Type B pancreatic cell (in vitro differentiated cells): ENCODE measurements at regions not wholly inside any gene's neighbourhood (a gene's known extent, or its start where the extent isn't known, plus 50 kb on each side); places are given as distances from the start of the nearest gene placed in this dataset.

ENCODE experiments used
- DNase-seq: peaks from one replicate; pipeline ENCODE4 v3.0.0; 2021; ENCODE audit warnings: mixed read lengths; ENCODE audit not compliant: unreplicated experiment; ENCODE audit errors: extremely low spot score
- H3K27ac Mint-ChIP-seq: 2 replicates; pipeline ENCODE4 v1.8.0; 2021; ENCODE audit warnings: mild to moderate bottlenecking, mixed read lengths
- H3K27me3 Mint-ChIP-seq: 2 replicates; pipeline ENCODE4 v1.8.0; 2021; ENCODE audit warnings: mixed read lengths
- H3K36me3 Mint-ChIP-seq: 2 replicates; pipeline ENCODE4 v1.8.0; 2021; ENCODE audit warnings: mixed read lengths
- H3K4me1 Mint-ChIP-seq: one replicate; pipeline ENCODE4 v1.8.0; 2021; ENCODE audit warnings: mixed read lengths; ENCODE audit not compliant: unreplicated experiment
- H3K4me3 Mint-ChIP-seq: 2 replicates; pipeline ENCODE4 v1.8.0; 2021; ENCODE audit warnings: mild to moderate bottlenecking, mixed read lengths
- H3K9me3 Mint-ChIP-seq: 2 replicates; pipeline ENCODE4 v1.8.0; 2021; ENCODE audit warnings: mixed read lengths
- CTCF ChIP-seq: fragments of 200-600 bp; sonication (generic); conservative IDR thresholded peaks from 2 replicates; pipeline ENCODE4 v1.5.0; 2021; ENCODE audit warnings: antibody characterized with exemption, mild to moderate bottlenecking

- Mint-ChIP-seq H3K4me1 (peaks cover 3% of the 10 kb centered on the region), H3K4me3 (no peak overlapping the region), H3K27ac (no peak overlapping the region), H3K36me3 (no peaks in the 10 kb centered on the region), H3K27me3 (peaks cover 4% of the 10 kb centered on the region), H3K9me3 (peaks cover 5% of the 10 kb centered on the region)
- peak; percentile 63 for TF ChIP-seq CTCF
- no peak for DNase-seq
Observed at GRCh38 chr2:104733226-104733943, 120.5 kb upstream of the POU3F3 start.

- Mint-ChIP-seq H3K4me1 (peaks cover 3% of the 10 kb centered on the region), H3K9me3 (peaks cover 5% of the 10 kb centered on the region), H3K27ac (no peak overlapping the region), H3K27me3 (peaks cover 3% of the 10 kb centered on the region), H3K4me3 (no peak overlapping the region), H3K36me3 (no peaks in the 10 kb centered on the region)
- no peak for DNase-seq
- TF ChIP-seq CTCF: no peak
Observed at GRCh38 chr2:104734937-104735586, 118.9 kb upstream of the POU3F3 start.

GRCh38 chr2:104736026-104736425, 117.9 kb upstream of the POU3F3 start:
- no peaks in the 10 kb centered on the region for H3K36me3 Mint-ChIP-seq
- no peak for DNase-seq
- peaks cover 5% of the 10 kb centered on the region for H3K27me3 Mint-ChIP-seq
- TF ChIP-seq CTCF: no peak
- peaks cover 3% of the 10 kb centered on the region for H3K4me1 Mint-ChIP-seq
- H3K4me3 Mint-ChIP-seq: no peak overlapping the region
- H3K27ac Mint-ChIP-seq: no peak overlapping the region
- H3K9me3 Mint-ChIP-seq: no peaks in the 10 kb centered on the region

- Mint-ChIP-seq H3K27ac (no peak overlapping the region), H3K36me3 (no peaks in the 10 kb centered on the region), H3K27me3 (peaks cover 45% of the 10 kb centered on the region), H3K9me3 (no peaks in the 10 kb centered on the region), H3K4me3 (no peak overlapping the region), H3K4me1 (no peaks in the 10 kb centered on the region)
- no peak for TF ChIP-seq CTCF
- no peak for DNase-seq
Observed at GRCh38 chr2:104741860-104742259, 112.1 kb upstream of the POU3F3 start.

GRCh38 chr2:104744537-104744936, 109.4 kb upstream of the POU3F3 start:
- H3K27me3 Mint-ChIP-seq: peaks cover 59% of the 10 kb centered on the region
- no peaks in the 10 kb centered on the region for H3K9me3 Mint-ChIP-seq
- peak; percentile 16 for DNase-seq
- H3K27ac Mint-ChIP-seq: no peak overlapping the region
- no peaks in the 10 kb centered on the region for H3K36me3 Mint-ChIP-seq
- TF ChIP-seq CTCF: no peak
- H3K4me3 Mint-ChIP-seq: no peak overlapping the region
- H3K4me1 Mint-ChIP-seq: no peaks in the 10 kb centered on the region
